NCI-H187 (cell line): ENCODE measurements at regions not wholly inside any gene's neighbourhood (a gene's known extent, or its start where the extent isn't known, plus 50 kb on each side); places are given as distances from the start of the nearest gene placed in this dataset.

Experiments used
- DNase-seq, 2 experiments: peaks; one replicate each; lab custom pipeline; 2025; lab: John Stamatoyannopoulos, UW

- no peak for DNase-seq
Observed at GRCh38 chr2:21694079-21694878, 570.5 kb downstream of the TDRD15 start.

DNA sequence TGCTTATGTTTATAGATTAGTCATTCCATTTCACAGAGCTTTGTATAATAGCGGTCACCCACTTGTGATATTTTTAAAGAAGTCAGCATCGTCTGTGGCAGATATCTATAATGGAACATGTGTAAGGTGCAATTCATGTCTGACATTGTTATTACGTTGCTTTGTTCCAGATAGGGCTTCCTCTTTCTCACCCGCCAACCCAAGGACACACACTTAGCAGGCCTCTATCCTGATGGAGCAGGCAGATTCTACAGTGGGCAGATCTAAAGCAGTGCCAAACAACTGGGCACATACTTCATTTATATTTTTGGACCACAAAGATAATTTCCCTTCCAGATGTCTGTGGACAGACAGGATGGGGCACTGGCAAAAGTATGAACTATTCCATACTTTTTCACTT, 573.1 kb downstream of the TDRD15 start:
- DNase-seq = no peak

GRCh38 chr2:21700644-21701043, 576.9 kb downstream of the TDRD15 start:
- DNase-seq = no peak

- DNase-seq = no peak
Observed at GRCh38 chr2:21710031-21710430, 586.3 kb downstream of the TDRD15 start.

DNA sequence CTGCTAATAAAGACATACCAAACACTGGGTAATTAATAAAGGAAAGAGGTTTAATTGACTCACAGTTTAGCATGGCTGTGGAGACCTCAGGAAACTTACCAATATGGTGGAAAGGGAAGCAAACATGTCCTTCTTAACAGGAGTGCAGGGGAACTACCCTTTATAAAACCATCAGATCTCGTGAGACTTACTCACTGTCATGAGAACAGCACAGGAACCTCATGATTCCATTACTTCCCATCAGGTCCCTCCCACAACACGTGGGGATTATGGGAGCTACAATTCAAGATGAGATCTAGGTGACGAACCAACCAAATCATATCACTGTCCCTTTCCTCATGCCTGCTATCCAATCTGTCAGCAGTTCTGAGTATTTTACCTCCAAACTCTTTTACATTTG, 586.7 kb downstream of the TDRD15 start:
- no peak for DNase-seq

GRCh38 chr2:21715887-21716286, 592.1 kb downstream of the TDRD15 start:
- DNase-seq = no peak

GRCh38 chr2:21727101-21727500, 603.3 kb downstream of the TDRD15 start:
- DNase-seq = no peak

DNA sequence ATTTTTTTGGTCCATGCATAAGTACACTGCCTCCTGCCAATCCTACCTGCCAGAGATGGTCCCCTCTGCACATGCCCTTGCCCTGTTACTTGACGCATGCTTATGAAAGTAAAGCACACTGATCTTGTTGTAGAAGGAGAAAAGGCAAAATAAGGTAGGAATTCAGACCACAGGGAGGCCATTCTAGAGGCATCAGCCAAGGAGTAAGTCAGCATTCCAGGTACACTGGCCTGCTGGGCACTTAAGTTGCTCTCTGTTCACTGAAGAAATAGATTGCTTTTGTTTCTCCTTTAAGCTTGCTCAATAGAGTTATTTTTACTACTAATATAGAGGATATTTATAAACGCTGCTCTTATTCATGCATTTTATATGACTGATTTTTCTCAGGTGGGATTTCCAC, 604.4 kb downstream of the TDRD15 start:
- DNase-seq = no peak

DNA sequence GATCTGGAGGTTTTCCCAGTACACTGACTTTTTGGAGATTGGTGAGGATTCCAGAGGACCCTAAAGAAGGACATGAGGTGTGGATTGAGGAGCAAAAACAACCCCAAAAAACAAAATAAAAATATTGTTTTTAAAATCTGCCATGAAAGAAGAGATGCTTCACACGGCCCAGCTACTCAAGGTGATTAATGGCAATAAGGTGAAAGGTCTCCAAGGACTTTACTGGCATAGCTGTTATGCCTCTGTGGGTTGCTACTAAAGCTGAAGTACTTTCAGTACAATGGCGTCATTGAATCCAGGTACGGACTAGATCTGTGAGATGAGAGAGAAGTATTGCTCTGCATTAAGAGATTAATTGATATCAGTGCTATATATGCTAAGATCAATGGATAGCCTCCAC, 606.4 kb downstream of the TDRD15 start:
- no peak for DNase-seq

- DNase-seq = no peak
Observed at GRCh38 chr2:21740484-21740883, 616.7 kb downstream of the TDRD15 start.

- DNase-seq = no peak
Observed at GRCh38 chr2:21746499-21746898, 622.7 kb downstream of the TDRD15 start.

GRCh38 chr2:21748501-21748900, 624.7 kb downstream of the TDRD15 start:
- no peak for DNase-seq

GRCh38 chr2:21754164-21754788, 630.5 kb downstream of the TDRD15 start:
- DNase-seq = no peak

DNA sequence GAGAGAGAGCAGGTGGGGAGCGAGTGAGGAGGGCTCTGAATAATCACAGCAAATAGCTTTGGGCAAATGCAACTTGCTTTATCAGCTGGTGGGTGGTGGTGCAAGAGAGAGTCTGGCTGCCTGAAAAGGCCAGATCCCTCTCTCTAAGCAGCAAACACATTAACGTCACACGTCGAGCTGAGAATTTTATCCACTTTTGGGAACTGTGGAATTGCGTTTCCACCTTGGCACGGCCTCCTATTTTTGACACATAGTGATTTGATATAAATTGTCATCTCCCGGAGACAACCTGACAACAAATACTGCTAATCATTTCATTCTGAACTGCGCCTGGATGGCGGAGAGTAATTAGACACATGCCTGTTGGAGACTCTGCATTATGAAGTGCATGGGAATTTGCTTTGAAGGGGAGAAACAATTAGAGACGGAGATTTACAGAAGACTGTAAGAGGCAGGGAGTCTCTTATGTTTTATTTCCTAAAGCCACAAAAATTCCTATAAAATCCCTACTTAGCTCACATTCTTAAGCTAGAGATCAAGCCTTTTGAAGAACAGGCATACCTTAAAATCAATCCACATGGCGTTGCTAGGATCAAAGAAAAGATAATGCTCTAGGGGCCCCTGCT, 634.1 kb downstream of the TDRD15 start:
- DNase-seq = no peak

GRCh38 chr2:21759819-21760218, 636.1 kb downstream of the TDRD15 start:
- DNase-seq = no peak

DNA sequence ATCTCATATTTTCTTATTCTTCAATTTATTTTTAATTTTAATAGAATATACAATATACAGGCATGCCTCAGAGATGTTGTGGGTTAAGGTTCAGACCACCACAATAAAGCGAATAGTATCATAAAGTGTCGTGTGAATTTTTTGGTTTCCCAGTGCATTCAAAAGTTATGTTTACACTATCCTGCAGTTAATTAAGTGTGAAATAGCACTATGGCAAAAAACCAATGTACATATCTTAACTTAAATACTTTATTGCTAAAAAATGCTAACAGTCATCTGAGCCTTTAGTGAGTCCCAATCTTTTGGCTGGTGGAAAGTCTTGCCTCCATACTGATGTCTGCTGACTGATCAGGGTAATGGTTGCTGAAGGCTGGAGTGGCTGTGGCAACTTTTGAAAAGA, 637.6 kb downstream of the TDRD15 start:
- DNase-seq = no peak

GRCh38 chr2:21763501-21763900, 639.7 kb downstream of the TDRD15 start:
- DNase-seq = no peak

DNA sequence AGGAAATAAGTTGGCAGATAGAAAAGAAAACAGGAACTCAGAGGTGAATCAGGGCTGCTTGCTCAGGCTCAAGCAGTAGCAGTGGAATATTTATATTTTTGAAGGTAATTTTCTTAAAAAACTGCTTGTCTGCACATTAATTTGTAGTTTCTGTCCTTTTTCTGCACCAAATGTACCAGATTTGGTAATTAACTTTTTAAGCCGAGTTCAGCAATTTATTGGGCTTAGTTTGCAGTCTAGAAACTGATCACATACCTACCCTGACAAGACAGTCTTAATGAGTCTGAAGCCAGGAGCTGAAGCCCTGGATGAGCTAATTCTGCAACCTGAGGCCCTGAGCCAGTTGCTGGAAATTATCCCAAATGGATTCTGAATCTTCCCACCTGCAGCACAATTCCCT, 647.0 kb downstream of the TDRD15 start:
- DNase-seq = no peak

- DNase-seq = no peak
Observed at GRCh38 chr2:21772624-21773023, 648.9 kb downstream of the TDRD15 start.

DNA sequence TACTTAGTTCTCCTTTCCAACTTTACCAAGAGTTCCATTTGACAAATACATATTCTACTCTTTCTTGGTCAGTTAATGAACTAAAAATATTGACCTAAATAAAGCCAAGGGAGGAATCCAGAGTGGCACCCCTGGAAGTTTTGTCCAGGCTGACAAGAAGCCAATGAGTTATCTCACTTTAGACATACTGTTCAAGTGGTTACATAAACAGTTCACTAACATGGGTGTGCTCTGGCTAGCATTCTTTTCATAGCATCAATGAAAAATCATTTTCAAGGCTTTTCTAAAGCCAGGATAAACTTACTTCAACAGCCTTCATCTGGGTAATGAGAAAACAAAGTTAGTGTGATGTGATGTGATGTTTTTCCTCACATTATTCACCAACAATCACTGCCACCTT, 649.4 kb downstream of the TDRD15 start:
- no peak for DNase-seq

- DNase-seq = no peak
Observed at GRCh38 chr2:21774691-21775368, 651.1 kb downstream of the TDRD15 start.

DNA sequence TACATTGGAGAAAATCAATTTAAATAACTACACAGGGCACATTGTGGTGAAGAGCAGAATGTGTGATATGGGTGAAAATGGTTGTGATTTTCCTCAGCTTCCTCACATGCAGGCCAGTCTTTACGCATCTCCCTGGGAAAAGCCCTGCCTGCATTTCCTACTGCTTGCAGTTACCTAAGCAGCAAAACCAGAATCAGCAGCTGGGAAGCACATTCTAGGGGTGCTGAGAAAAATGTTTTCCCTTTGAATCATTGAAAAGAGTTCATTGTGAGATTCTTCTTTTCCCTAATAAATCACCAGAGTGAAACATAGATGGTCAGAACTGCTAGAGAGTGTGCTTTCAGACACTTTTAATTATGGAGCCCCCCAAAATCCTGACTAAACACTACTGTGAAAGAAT, 656.0 kb downstream of the TDRD15 start:
- DNase-seq = no peak

- no peak for DNase-seq
Observed at GRCh38 chr2:21781962-21782361, 658.2 kb downstream of the TDRD15 start.
